H9 (cell line): ENCODE measurements at regions not wholly inside any gene's neighbourhood (a gene's known extent, or its start where the extent isn't known, plus 50 kb on each side); places are given as distances from the start of the nearest gene placed in this dataset.

Experiments used
- DNase-seq: peaks from one replicate; pipeline ENCODE4 v3.0.0-alpha.2; 2017
- H2AFZ ChIP-seq: one replicate; pipeline ENCODE4 v1.6.1; 2013; ENCODE audit warnings: mild to moderate bottlenecking, low read length, control low read depth, moderate library complexity
- H2AK5ac ChIP-seq: 2 replicates; pipeline ENCODE4 v1.6.1; 2013; ENCODE audit warnings: low read length, control low read depth, mixed read lengths; ENCODE audit not compliant: insufficient read length
- H2BK120ac ChIP-seq: one replicate; pipeline ENCODE4 v1.6.1; 2013; ENCODE audit warnings: low read depth, mild to moderate bottlenecking, low read length, control low read depth, inconsistent platforms; ENCODE audit not compliant: poor library complexity, severe bottlenecking
- H2BK12ac ChIP-seq: 2 replicates; pipeline ENCODE4 v1.6.1; 2013; ENCODE audit warnings: low read length, control low read depth, mixed read lengths, low read depth; ENCODE audit not compliant: insufficient read length
- H2BK15ac ChIP-seq: 2 replicates; pipeline ENCODE4 v1.6.1; 2013; ENCODE audit warnings: low read depth, low read length, control low read depth
- H2BK20ac ChIP-seq: one replicate; pipeline ENCODE4 v1.6.1; 2013; ENCODE audit warnings: low read depth, mild to moderate bottlenecking, low read length, control low read depth, inconsistent platforms; ENCODE audit not compliant: poor library complexity, severe bottlenecking
- H2BK5ac ChIP-seq: 2 replicates; pipeline ENCODE4 v1.6.1; 2013; ENCODE audit warnings: low read length, control low read depth, mixed read lengths; ENCODE audit not compliant: insufficient read length
- H3K14ac ChIP-seq: 2 replicates; pipeline ENCODE4 v1.6.1; 2013; ENCODE audit warnings: low read length, control low read depth; ENCODE audit not compliant: insufficient read depth
- H3K18ac ChIP-seq: 2 replicates; pipeline ENCODE4 v1.6.1; 2013; ENCODE audit warnings: low read depth, mild to moderate bottlenecking, mixed read lengths, low read length, control low read depth; ENCODE audit not compliant: insufficient read length
- H3K23ac ChIP-seq: 2 replicates; pipeline ENCODE4 v1.6.1; 2013; ENCODE audit warnings: low read length, control low read depth, mixed read lengths, low read depth; ENCODE audit not compliant: insufficient read length
- H3K23me2 ChIP-seq: 2 replicates; pipeline ENCODE4 v1.6.1; 2013; ENCODE audit warnings: low read depth, mild to moderate bottlenecking, mixed read lengths, low read length, control low read depth; ENCODE audit not compliant: insufficient read length, poor library complexity, severe bottlenecking
- H3K27ac ChIP-seq: 2 replicates; pipeline ENCODE4 v1.5.1; 2013; ENCODE audit warnings: low read length, control low read depth, mixed read lengths, low read depth; ENCODE audit not compliant: insufficient read length
- H3K27me3 ChIP-seq: 2 replicates; pipeline ENCODE4 v1.6.1; 2013; ENCODE audit warnings: low read length, control low read depth, inconsistent platforms; ENCODE audit not compliant: insufficient read depth
- H3K4ac ChIP-seq: 2 replicates; pipeline ENCODE4 v1.6.1; 2013; ENCODE audit warnings: low read depth, mild to moderate bottlenecking, control low read depth, inconsistent platforms, low read length, moderate library complexity
- H3K4me1 ChIP-seq: 2 replicates; pipeline ENCODE4 v1.6.1; 2013; ENCODE audit warnings: low read length, control low read depth, inconsistent platforms; ENCODE audit not compliant: insufficient read depth
- H3K4me2 ChIP-seq: 2 replicates; pipeline ENCODE4 v1.6.1; 2013; ENCODE audit warnings: low read length, control low read depth, mixed read lengths; ENCODE audit not compliant: insufficient read length, insufficient read depth
- H3K56ac ChIP-seq: 2 replicates; pipeline ENCODE4 v1.6.1; 2013; ENCODE audit warnings: low read depth, mild to moderate bottlenecking, mixed read lengths, low read length, control low read depth; ENCODE audit not compliant: insufficient read length
- H3K79me1 ChIP-seq: 2 replicates; pipeline ENCODE4 v1.6.1; 2013; ENCODE audit warnings: low read depth, mild to moderate bottlenecking, moderate library complexity, low read length, control low read depth, inconsistent platforms; ENCODE audit not compliant: insufficient read depth, poor library complexity, severe bottlenecking
- H3K79me2 ChIP-seq: 2 replicates; pipeline ENCODE4 v1.6.1; 2013; ENCODE audit warnings: low read length, control low read depth, inconsistent platforms; ENCODE audit not compliant: insufficient read depth
- H3K9ac ChIP-seq: 2 replicates; pipeline ENCODE4 v1.6.1; 2013; ENCODE audit warnings: low read length, control low read depth, mixed read lengths; ENCODE audit not compliant: insufficient read length; ENCODE audit errors: extremely low read depth
- H3K9me3 ChIP-seq: one replicate; pipeline ENCODE4 v1.6.1; 2013; ENCODE audit warnings: low read depth, low read length, inconsistent platforms; ENCODE audit not compliant: control insufficient read depth
- H3T11ph ChIP-seq: one replicate; pipeline ENCODE4 v1.6.1; 2013; ENCODE audit warnings: mild to moderate bottlenecking, low read length, control low read depth, inconsistent platforms
- H4K20me1 ChIP-seq: one replicate; pipeline ENCODE4 v1.6.1; 2013; ENCODE audit not compliant: control insufficient read depth, insufficient read length, insufficient read depth
- H4K5ac ChIP-seq: 2 replicates; pipeline ENCODE4 v1.6.1; 2013; ENCODE audit warnings: low read depth, mild to moderate bottlenecking, mixed read lengths, low read length, control low read depth; ENCODE audit not compliant: insufficient read length
- H4K8ac ChIP-seq: replicated peaks from 2 replicates; pipeline ENCODE4 v1.6.1; 2013; ENCODE audit warnings: low read length, control low read depth, mixed read lengths, low read depth; ENCODE audit not compliant: insufficient read length
- H4K91ac ChIP-seq: 2 replicates; pipeline ENCODE4 v1.6.1; 2013; ENCODE audit warnings: low read depth, mild to moderate bottlenecking, moderate library complexity, mixed read lengths, low read length, control low read depth; ENCODE audit not compliant: insufficient read length
- H3K27ac Mint-ChIP-seq, 3 experiments: 2 replicates in 2 of 3; 3 replicates in 1 of 3; pipeline ENCODE4 v1.8.0; 2020 to 2021; ENCODE audit warnings: mixed read lengths in 3 of 3, mild to moderate bottlenecking in 1 of 3, moderate library complexity in 1 of 3
- H3K27me3 Mint-ChIP-seq: 2 replicates; pipeline ENCODE4 v1.8.0; 2021; ENCODE audit warnings: low read depth, mild to moderate bottlenecking, moderate library complexity, mixed read lengths
- H3K36me3 Mint-ChIP-seq, 3 experiments: 2 replicates in 2 of 3; 3 replicates in 1 of 3; pipeline ENCODE4 v1.8.0; 2020 to 2021; ENCODE audit warnings: low read depth in 3 of 3, mixed read lengths in 3 of 3; ENCODE audit not compliant: insufficient read depth in 1 of 3
- H3K4me1 Mint-ChIP-seq, 2 experiments: 2 replicates each; pipeline ENCODE4 v1.8.0; 2020; ENCODE audit warnings: mixed read lengths in 2 of 2
- H3K4me3 Mint-ChIP-seq, 2 experiments: 2 replicates in 1 of 2; 3 replicates in 1 of 2; pipeline ENCODE4 v1.8.0; 2020 to 2021; ENCODE audit warnings: mild to moderate bottlenecking in 2 of 2, mixed read lengths in 2 of 2, moderate library complexity in 1 of 2
- H3K9me3 Mint-ChIP-seq, 2 experiments: 2 replicates in 1 of 2; 3 replicates in 1 of 2; pipeline ENCODE4 v1.8.0; 2020; ENCODE audit warnings: mild to moderate bottlenecking in 2 of 2, mixed read lengths in 2 of 2, moderate library complexity in 1 of 2
- WGBS: extraction: QIAGEN DNeasy Blood & Tissue Kit; methylation state at CpG from one replicate; pipeline ENCODE4 v1.1.7; 2013; ENCODE audit warnings: missing lambda C conversion rate, low lambda C conversion rate, mixed read lengths; ENCODE audit not compliant: insufficient read length; ENCODE audit errors: extremely low coverage; 5-methylcytosine and 5-hydroxymethylcytosine counted together
- TF ChIP-seq, protein P1 (sequence below): fragments of 200-600 bp; sonication (generic); conservative IDR thresholded peaks from 3 replicates; pipeline ENCODE4 v1.8.0; 2021; ENCODE audit warnings: antibody characterized with exemption, mild to moderate bottlenecking

- TF ChIP-seq, protein P1, sequence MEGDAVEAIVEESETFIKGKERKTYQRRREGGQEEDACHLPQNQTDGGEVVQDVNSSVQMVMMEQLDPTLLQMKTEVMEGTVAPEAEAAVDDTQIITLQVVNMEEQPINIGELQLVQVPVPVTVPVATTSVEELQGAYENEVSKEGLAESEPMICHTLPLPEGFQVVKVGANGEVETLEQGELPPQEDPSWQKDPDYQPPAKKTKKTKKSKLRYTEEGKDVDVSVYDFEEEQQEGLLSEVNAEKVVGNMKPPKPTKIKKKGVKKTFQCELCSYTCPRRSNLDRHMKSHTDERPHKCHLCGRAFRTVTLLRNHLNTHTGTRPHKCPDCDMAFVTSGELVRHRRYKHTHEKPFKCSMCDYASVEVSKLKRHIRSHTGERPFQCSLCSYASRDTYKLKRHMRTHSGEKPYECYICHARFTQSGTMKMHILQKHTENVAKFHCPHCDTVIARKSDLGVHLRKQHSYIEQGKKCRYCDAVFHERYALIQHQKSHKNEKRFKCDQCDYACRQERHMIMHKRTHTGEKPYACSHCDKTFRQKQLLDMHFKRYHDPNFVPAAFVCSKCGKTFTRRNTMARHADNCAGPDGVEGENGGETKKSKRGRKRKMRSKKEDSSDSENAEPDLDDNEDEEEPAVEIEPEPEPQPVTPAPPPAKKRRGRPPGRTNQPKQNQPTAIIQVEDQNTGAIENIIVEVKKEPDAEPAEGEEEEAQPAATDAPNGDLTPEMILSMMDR, result no peak
- Histone ChIP-seq H4K20me1 (no peaks in the 10 kb centered on the region), H3K23me2 (no peaks in the 10 kb centered on the region), H3K56ac (no peak overlapping the region), H3K23ac (no peak overlapping the region), H3K79me2 (no peaks in the 10 kb centered on the region), H3K9ac (no peak overlapping the region), H3K79me1 (no peaks in the 10 kb centered on the region), H2AFZ (no peak overlapping the region), H3T11ph (no peak overlapping the region), H3K27me3 (no peaks in the 10 kb centered on the region), H4K91ac (no peak overlapping the region), H3K9me3 (no peaks in the 10 kb centered on the region), H3K18ac (no peak overlapping the region), H2BK12ac (no peak overlapping the region), H2BK120ac (no peak overlapping the region), H4K5ac (no peak overlapping the region), H2AK5ac (no peak overlapping the region), H3K4me2 (no peak overlapping the region), H2BK5ac (no peak overlapping the region), H3K4me1 (no peaks in the 10 kb centered on the region), H4K8ac (no peak overlapping the region), H2BK15ac (no peak overlapping the region), H3K4ac (no peak overlapping the region), H2BK20ac (no peak overlapping the region), H3K14ac (no peak overlapping the region), H3K27ac (no peak overlapping the region)
- peaks cover 73 to 81% of the 10 kb centered on the region in 2 experiments for H3K9me3 Mint-ChIP-seq
- peaks cover 6 to 11% (median 10%) of the 10 kb centered on the region in 3 experiments; a peak in 6 of 7 replicates for H3K36me3 Mint-ChIP-seq
- WGBS, result no CpG with 5 or more reads among the region's 11 CpGs
- DNase-seq, result no peak
- H3K4me3 Mint-ChIP-seq, result no peak overlapping the region
- peaks cover 8 to 14% of the 10 kb centered on the region in 2 experiments for H3K4me1 Mint-ChIP-seq
- H3K27me3 Mint-ChIP-seq, result peaks cover 8% of the 10 kb centered on the region
- no peak overlapping the region for H3K27ac Mint-ChIP-seq
Measured at GRCh38 chrX:40325161-40325560, 227.4 kb upstream of the BCOR start.
